ENCODE measurements at regions not wholly inside any gene's neighbourhood (a gene's known extent, or its start where the extent isn't known, plus 50 kb on each side); places are given as distances from the start of the nearest gene placed in this dataset.

DNA sequence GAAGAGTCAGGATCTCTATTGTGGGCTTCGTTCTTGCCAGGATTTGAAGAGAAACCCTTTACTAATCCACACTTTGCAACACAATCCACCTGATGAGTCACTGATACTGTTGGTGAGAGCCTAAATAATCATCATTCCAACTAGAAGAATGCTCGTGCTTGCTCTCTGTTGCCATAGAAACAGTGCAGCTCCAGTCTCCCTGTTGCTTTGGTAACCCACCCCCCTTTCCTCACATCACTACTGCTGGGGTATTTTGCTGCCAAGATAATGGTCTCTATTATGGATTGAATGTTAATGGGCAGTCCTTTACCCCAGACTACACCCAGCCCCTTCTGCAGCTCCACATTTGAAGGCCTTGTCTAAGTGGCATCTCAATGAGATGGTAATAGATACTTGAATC lies 190.4 kb downstream of the ABCC12 start:
- TF ChIP-seq POLR2AphosphoS5 (IDR thresholded peaks at IDR 0.05; ENCODE audit: low read depth, low read length) (no peak), POLR2A (IDR thresholded peaks at IDR 0.05; ENCODE audit: low read depth, low read length) (no peak), SPI1 (IDR thresholded peaks at IDR 0.05; ENCODE audit: low read depth, low read length) (no peak)
